ENCODE measurements at regions not wholly inside any gene's neighbourhood (a gene's known extent, or its start where the extent isn't known, plus 50 kb on each side); places are given as distances from the start of the nearest gene placed in this dataset.

- TF ChIP-seq POLR2AphosphoS5 (IDR thresholded peaks at IDR 0.05; ENCODE audit: low read depth) (no peak), EZH2 (IDR thresholded peaks at IDR 0.05; ENCODE audit: low read depth, unreplicated experiment) (no peak), EZH2phosphoT487 (IDR thresholded peaks at IDR 0.05; ENCODE audit: unreplicated experiment) (no peak), REST (IDR thresholded peaks at IDR 0.05; ENCODE audit: unreplicated experiment) (no peak), JUNB (IDR thresholded peaks at IDR 0.05; ENCODE audit: unreplicated experiment) (no peak), CREB1 (CRISPR knock-in tag; IDR thresholded peaks at IDR 0.05; ENCODE audit: low read depth) (no peak), NANOG (IDR thresholded peaks at IDR 0.05; ENCODE audit: borderline replicate concordance) (no peak)
- TF ChIP-seq, protein P1, sequence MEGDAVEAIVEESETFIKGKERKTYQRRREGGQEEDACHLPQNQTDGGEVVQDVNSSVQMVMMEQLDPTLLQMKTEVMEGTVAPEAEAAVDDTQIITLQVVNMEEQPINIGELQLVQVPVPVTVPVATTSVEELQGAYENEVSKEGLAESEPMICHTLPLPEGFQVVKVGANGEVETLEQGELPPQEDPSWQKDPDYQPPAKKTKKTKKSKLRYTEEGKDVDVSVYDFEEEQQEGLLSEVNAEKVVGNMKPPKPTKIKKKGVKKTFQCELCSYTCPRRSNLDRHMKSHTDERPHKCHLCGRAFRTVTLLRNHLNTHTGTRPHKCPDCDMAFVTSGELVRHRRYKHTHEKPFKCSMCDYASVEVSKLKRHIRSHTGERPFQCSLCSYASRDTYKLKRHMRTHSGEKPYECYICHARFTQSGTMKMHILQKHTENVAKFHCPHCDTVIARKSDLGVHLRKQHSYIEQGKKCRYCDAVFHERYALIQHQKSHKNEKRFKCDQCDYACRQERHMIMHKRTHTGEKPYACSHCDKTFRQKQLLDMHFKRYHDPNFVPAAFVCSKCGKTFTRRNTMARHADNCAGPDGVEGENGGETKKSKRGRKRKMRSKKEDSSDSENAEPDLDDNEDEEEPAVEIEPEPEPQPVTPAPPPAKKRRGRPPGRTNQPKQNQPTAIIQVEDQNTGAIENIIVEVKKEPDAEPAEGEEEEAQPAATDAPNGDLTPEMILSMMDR (conservative IDR thresholded peaks at IDR 0.05; ENCODE audit: low read depth in 2 of 2), result no peak
Observed at GRCh38 chr3:117417411-117417810, 707.8 kb downstream of the TUSC7 start.

Data from GM23338 (cell line).